Keratinocyte (primary cell): ENCODE measurements at regions not wholly inside any gene's neighbourhood (a gene's known extent, or its start where the extent isn't known, plus 50 kb on each side); places are given as distances from the start of the nearest gene placed in this dataset.

ENCODE experiments used
- CTCF ChIP-seq, 3 experiments: IDR thresholded peaks in 1 of 3; conservative IDR thresholded peaks in 1 of 3; optimal IDR thresholded peaks in 1 of 3; 2 replicates in 2 of 3; 3 replicates in 1 of 3; pipeline versions ENCODE3 to v1.5.1; 2011; ENCODE audit warnings: low read length in 3 of 3, mild to moderate bottlenecking in 3 of 3, moderate library complexity in 2 of 3, control low read depth in 1 of 3, inconsistent platforms in 1 of 3; ENCODE audit not compliant: insufficient read depth in 2 of 3; ENCODE audit errors: extremely low read depth in 1 of 3
- EZH2 ChIP-seq: IDR thresholded peaks from one replicate; pipeline ENCODE4 v1.6.1; 2012; ENCODE audit warnings: inconsistent platforms, mild to moderate bottlenecking, low read length, moderate library complexity

- no peak for TF ChIP-seq EZH2
- TF ChIP-seq CTCF (optimal IDR thresholded peaks at IDR 0.05 in 1 of 3, IDR thresholded peaks at IDR 0.05 in 1 of 3, conservative IDR thresholded peaks at IDR 0.05 in 1 of 3; ENCODE audit: extremely low read depth in 1 of 3, insufficient read depth in 2 of 3, low read length in 3 of 3) = no peak
Measured at GRCh38 chrX:40262157-40263013, 164.6 kb upstream of the BCOR start.
